CD4-positive, alpha-beta T cell treated with Interleukin-15 for 4 hours (primary cell): ENCODE measurements at regions not wholly inside any gene's neighbourhood (a gene's known extent, or its start where the extent isn't known, plus 50 kb on each side); places are given as distances from the start of the nearest gene placed in this dataset.

Source experiments
- DNase-seq: peaks from one replicate; pipeline ENCODE4 v3.0.0-alpha.2; 2020; ENCODE audit warnings: low spot score

DNA sequence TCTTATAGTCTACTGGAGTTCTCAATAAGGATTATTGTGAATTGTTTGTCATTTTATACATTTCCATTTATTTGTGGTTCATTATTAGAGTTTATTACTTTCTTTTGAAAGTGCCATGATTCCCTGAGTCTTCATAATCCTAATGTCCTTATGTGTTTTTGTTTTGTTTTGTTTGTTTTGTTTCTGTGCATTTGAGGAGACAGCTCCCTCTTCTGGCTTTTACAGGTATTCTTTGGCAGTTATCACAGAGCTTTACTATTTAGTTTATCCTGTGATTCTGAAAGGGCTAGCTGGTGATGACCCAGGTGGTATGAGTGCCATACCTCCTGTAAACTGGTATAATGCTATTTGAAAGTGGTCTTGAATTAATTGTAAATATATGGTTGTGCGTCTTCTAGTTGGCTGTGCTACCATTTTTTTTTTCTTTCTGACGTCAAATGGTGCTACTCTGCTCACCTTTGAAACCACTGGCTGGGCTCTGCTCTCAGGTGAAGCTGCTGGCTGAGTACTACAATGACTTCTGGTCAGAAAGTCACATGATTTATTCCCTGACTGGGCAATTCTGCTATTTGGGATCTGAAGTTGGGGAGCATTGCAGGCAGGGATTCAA is 751.2 kb downstream of the JRKL start:
- no peak for DNase-seq

DNA sequence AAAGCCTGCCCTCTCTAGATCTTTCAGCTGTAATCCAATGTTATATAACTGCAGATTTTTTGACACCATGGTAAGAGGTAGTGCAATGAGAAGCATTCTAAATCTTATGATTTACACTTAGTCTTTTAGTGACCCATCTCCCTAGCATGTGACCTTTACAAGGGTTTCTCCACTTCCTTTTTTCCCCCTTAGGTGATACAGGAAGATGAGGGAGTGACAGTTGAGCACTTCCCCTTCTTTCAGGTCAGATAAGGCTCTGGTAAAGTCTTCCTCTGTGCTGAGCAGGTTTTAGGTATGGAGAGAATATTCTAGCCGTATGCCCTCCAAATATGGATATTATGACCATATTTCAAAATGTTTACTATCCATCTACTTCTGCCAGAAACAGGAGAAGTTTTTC is 753.6 kb downstream of the JRKL start:
- DNase-seq = no peak

DNA sequence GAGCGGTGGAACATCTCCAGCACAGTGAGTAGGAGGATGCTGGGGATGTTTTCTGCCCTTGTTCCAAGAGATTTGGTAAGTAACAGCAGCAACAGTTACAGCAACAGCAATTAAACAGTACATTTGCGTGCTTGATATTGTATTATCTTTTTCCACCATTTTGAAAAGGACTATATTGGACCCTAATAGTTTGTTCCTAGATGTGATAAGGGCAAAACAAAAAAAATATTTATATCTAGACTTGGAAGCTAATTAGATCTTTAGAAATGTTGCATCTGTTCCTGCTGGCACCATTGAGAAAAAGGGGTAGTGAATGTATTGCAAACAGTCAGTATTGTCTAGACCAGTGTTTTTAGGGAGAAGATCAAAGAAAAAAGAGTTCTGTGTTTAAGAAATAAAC is 759.9 kb downstream of the JRKL start:
- DNase-seq = no peak

DNA sequence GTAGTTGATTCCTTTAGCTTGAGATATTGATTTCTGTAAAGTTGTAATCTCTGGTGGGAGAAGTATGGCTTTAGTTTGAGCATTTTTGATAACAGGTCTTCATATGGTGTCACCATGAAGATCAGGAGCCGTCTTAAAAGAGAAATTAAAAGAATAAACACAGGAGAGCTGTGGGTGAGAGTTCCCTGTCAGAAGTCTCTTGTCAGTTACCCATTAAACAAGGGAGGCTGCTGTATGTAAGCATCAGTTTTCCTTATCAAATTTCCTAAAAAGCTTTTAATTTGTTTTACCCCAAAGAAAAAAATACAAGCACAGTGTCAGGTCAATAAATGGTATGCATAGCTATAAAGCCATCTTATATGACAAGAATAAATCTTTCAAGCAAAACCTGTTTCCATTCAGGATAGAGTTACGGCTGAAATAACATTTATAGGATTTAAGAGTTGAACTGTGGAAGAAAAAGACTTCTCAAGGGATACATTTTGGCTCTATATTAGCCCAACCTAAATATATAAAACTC is 767.5 kb downstream of the JRKL start:
- DNase-seq = no peak

DNA sequence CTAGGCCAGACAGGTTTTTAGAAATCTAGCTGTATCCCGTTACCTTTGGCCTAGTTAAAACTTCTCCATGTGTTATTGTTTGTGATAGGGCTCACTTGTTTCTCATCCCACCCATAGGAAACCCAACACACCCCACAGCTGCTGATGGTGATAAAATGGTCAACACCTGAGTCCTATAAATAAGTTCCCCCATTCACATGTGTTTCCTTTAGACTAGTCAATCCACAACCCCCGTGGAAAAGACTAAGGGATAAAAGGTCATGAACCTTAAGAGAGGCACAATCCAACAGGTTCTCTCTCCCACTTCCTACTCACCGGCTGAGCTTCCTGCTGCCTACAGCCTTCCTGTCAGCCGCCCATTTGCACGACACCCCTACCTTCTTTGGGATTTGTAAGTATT is 768.4 kb downstream of the JRKL start:
- no peak for DNase-seq

DNA sequence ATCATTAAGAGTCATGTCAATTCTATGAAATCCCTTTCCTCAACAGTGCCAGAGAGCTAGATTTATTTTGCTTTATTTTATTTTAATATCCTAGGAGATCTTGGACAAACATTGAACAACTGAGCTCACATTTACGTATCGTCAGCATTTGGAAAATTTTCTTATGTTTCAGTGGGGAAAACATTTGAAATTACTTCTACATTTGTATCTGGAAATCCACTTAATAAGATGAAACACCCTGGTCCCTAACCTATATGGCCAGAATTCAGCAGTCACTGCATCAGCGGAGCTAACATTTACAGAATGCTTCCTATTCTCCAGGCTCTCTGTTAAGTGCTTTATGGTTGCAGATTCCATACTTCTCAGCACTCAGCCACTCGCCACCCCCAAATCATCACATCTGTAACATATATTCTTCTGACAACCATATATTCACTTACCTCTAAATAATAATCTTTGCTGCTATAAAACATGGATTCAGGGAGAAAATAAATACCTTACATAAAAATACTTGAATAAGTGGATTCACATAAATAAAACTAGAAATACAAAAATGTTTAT is 773.9 kb downstream of the JRKL start:
- no peak for DNase-seq

DNA sequence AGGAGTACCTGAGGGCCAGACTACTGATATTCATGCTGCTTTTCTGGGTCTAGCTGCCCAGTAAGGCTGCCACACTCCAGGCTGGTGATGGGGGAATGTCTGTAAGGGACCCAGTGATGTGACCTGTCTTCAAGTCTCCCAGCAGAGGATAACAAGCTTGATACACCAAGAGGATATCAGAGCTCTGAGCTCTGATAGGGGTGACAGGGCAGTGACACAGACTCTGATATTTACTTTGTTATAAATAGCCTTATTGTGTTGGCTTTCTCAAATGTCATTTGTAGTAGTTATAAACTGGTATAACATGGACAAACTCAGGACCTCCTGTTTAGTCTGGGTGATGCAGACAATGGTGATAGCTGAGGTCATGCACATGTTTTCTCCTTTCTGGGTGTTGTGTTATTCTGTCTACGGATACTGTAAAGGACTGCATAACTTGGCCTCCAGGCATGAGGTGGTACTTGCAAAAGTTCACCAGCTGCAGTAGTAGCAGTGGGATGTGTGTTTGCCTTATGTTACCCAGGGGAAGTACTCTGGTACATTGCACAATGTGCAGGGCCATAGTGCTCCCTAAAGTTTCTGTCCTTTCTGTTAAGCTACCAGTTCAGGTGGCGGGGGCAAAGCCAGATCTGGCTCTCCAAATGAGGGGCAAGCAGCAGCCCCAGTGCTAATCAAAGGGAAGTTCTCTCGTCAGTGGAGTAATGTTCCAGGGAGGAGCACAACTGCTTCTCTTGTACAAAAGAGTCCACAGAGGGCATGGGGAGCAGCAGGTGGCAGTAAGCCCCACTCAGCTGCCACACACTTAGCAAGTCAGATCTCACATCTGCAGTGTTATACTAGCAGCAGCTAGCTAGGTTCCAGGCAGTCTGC is 812.2 kb downstream of the JRKL start:
- DNase-seq = no peak

DNA sequence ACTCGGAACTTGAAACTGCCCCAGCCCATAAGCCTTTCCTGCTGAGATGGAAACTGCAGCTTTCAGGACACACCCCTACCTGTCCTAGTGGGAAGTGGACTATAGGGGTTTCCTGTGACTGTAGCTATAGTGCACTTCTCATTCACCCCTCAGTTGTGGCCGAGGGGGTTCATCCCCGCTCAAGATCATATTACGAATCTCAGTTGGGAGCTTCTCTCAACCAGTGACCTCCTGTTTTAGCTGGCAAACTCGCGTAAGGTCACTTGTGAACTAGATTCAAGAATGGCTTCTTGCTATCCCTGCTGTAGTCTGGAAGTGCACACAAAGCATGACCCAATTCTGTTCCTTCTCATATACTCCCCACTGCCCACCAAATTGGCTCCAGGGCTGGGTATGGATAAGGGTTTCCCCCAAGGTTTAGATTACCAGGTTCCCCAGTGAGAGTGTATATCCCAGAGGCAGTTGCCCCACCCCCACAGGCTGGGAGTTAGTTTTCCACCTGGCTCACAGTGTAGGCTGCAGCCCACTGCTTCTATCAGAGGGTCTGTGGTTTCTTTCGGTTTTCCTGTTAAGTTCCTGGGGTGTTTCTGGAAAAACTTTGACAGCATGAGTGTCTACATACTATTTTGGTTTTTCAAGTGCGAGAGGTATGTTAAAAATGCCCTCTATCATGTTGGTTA is 812.9 kb downstream of the JRKL start:
- no peak for DNase-seq

DNA sequence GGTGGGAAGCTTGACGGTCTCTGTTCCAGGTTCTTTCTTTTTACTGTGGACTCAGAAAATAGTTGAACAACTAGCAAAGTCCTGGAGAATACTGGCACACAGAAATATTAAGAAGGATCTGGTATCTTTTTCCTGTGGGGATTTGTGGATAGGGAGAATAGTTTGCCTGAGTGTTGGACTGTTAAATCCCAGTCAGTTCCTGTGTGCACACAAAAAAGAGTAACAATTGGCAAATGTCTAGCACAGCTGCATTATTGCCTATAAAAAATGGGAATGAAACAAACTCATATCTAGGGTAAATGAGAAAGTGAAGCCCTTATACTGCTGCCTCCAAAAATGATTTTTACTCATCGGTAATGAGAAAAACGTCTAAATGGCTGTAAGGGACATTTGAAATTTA is 828.2 kb downstream of the JRKL start:
- no peak for DNase-seq

DNA sequence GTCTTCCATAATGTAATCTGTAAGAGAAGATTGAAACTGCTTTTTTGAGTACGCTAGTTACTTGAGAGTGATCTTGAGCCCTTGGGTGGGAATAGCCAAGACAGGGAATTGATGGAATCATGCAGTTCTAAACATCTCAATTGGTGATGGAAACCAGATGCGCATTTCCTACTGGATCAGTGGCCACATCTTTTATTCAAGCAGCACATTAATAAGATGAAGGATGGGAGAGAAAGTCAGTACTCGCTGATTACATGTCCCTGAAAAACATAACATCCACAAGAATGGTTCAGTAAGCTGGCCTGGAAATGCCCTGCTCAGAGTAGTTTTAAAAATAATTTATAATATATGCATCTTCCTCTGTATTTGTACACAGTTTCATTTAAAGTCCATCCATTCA is 833.8 kb downstream of the JRKL start:
- DNase-seq = no peak

DNA sequence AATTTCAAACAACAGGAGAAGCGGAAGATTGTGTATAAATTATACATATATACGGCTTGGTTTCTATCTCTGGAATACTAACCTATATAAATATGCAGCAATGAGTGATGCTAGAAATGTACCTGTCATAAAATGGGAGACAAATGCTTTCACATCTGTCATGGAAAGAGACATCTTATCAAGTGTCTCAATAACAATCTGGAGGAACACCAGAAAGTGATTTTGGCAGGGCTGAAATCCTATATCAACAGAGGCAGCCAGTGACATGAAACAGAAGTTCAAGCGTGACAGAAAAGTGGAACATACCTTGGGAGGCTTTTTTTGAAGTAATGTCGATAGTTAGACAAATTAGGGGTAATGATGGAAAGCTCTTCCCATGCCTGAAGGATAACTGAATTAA is 834.6 kb downstream of the JRKL start:
- DNase-seq = no peak

DNA sequence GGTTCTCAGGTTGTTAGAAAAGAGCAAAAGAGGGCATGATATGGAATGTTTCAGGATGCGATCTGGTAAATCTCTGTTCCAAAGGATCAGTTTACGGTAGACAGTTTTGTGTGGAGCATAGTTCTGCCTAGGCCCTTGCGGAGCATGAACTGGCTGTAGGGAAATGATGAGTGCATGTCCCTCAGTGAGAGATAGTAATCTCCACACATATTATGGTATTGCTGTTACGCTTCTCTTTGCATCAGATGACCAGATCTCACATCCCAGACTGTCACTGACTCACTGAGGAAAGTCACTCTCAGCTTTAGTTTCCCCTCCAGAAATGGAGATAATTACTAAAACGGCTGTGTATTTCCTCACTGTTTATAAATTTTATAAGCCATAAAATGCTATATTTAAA is 836.0 kb downstream of the JRKL start:
- DNase-seq = no peak

DNA sequence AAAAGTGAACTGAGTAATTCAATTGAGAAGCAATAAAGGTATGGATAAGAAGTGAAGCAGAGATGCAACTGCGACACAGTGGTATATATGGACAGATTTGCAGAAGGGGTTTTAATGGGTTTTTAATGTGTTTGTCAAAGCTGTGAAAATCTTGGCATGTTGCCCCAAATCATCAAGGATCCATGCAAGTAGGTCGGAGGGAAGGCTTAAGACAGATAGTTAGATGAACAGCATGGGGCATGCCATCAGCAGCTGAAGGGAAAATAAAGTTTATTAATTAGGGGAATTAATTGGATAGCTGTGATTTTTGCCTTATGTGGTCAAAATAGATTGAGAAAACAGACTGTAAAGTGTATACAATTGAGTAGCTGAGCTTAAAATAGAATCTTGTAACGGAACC is 840.1 kb downstream of the JRKL start:
- no peak for DNase-seq

DNA sequence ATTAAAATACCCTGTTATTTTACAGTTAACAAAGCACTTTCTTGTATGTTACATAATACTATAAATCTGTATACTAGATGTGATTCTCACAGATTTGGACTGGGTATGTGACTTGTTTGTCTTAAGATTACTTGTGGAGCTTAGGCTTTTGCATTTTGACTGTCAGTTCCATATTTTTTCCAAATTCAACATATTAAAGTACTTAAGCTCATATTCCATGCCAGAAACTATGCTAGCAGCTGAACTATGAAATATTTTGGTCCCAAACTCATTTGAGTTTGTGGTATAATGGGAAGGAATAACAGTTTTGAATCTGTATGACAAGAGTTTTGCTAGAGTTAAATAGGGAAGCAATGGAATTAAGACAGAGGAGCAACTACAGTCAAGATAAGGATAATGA is 841.4 kb downstream of the JRKL start:
- DNase-seq = no peak

DNA sequence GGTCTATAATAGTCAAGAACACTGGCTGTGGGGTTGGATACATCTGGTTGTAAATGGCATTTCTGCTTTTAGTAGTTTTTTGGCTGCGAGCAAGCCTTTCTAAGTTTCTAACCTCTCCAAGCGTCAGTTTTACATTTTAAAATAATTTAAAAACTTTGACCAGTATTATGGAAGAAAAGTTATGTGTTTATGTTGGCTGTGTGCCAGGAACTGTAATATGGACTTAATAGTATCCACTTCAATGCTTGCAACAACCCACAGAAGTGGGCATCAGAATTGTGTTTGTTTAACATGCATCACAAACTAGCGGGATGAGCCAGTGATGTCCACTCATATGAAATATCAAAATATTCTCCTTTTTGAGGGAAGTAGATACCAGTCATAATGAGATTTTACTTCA is 844.2 kb downstream of the JRKL start:
- DNase-seq = no peak

DNA sequence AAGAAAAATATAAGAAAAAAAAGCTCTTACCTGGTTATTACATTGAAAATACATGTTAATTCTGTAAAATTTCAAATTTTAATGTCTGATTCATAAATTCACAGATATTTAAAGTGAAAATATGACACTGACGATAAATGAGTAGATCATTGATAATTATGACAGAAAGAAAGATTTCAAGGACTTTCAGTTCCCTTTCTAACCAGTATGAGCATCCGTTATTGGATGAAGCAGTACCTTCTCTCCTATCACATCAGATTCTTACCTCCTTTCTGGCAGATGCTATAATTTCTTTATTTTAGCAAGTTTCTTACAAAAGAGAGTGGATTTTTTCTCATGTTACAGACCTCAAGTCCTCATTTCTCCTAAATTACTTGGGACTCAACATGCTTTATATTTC is 847.3 kb downstream of the JRKL start:
- DNase-seq = no peak

DNA sequence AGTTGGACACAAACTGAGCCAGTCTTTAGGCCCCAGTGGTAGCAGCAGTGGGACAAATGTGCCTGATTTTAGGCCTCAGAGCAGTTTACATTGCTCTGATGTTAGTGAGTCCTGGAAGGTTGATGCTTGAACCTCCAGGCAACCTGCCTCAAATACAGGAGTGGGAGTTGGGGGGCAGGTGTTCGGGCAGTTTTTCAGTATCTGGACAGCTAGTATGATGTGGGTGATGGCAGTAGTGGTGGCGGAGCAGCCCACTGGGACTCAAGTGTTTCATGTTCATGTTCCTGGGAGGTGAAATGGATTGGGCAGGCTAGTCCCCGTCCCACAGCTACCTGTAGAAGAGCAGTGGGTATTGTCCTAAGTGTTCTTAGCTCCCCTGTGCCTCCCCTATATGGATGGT is 857.8 kb downstream of the JRKL start:
- no peak for DNase-seq

DNA sequence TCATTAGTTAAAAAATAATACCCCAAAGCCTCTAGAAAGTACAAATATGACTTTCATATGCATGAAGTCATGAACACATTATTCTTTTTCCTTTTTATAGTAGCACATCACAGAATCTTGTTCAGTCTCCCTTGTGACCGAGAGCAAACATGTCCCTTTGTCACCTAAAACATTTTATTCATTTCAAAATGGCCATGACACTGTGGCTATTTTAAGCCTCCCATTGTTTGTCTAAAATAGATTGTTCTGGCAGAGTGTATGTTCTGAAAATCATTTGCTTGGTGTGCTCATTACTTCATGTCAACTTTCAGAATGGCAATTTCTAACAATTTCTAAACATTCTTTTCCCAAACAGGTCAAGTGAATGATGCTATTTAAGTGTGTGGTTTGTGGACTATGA is 865.0 kb downstream of the JRKL start:
- no peak for DNase-seq

DNA sequence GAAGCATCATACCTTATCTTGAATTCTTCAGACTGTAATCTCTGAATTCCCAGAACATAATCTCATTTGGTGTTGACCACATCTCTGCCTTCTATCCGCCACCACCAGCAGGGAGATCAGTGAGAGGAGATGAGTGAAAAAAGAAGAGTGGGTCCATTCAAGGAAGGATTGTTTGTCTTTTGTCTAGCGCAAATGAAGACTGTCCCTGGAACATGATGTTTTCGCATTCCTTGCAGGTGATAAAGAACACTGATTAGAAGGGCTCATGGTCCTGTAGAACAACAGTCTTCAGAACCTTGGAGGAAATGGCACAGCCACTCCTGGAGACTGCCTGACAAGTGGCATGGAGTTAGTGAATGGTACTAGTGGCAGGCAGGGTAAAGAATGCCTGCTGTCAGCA is 869.6 kb downstream of the JRKL start:
- no peak for DNase-seq

DNA sequence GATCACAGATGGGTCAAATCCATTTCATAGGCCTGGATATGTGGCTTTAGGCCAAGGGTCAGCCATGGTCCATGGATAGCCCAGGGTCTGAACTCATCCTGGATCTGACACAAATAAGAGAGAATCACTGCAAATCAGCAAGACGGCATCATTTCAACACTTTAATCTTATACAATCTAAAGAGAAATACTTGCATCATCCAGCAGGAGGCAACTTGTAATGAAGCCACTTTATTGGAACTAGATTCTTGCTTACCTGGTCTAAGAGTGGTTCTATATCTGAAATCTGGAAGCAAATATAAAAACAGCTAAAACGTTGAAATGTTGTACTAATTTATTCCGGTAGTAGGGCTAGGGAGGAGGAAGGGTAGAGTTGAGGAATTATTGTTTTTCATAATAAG is 870.1 kb downstream of the JRKL start:
- no peak for DNase-seq

DNA sequence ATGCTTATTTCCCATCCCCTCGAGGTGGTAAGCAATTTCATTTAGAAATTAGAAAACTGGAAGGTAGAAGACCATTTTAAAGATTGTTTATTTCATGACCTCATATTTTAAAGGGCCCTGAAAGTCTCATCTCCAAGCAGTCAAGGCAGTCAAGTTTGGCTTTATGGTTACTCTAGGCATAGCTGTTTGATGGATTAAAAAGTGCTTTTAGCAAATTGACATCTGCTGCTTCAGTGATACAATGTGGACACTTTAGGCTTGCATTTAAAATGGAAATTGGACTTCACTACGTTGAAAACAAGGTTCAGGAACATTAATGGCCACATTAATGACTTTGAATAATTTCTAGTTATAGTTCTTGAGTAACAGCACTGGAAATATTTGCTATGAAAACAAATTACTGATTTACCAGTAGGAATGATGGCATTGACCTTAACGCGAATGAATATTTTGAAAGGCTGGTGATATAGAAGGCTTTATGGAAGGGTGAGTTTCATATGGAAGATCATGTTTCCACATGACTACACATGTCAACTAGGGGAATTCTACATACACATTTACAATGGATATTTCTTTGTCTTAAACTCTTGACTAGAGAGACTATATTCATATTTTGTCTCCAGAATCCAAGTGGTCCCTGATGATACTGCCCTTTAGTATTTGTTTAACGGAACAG is 873.5 kb downstream of the JRKL start:
- DNase-seq = no peak

DNA sequence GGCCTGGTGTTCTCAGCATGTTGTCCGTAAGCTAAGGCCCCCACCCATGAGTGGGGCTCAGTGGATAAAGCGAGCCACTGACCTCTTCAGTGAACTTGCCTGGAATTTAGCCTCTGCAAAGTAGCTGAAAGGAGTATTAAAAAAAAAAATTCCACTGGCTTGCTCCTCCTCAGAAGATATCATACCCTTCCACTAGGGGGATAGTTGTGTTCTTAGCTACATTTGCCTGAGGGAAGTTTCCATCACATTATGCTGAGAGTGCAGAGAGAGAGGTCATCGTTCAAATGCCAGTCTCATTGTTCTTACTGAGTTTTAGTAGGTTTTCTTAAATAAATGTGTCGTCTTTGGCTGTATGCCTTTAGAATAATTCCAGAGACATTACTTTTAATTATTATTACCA is 879.7 kb downstream of the JRKL start:
- no peak for DNase-seq
